ENCODE measurements at regions not wholly inside any gene's neighbourhood (a gene's known extent, or its start where the extent isn't known, plus 50 kb on each side); places are given as distances from the start of the nearest gene placed in this dataset.

DNA sequence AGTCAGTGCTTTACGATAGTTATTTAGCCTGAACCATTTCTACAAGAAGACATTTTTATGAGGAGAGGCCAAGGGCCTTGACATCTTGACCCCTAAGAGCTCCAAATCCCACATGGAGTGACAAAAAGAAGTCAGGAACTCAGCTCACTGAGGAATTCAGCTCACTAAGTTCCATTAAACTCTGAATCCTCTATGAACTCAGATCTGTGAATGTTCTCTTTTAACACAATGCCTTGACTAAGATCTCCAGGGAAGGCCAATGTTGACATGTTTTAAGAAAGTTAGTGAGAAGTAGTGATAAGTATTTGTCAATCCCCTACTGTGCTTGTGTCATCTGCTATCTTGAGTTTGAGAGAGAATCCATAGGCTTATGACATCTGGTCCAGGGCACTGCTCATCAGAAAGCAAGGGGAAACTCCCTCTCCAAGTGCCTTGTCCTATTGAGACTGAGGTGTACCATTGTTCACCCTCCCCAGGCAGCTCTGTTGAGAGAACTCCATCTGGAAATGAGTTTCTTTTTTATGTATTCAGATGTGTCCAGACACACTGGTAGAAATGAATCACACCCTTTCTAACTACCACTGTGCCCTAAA lies 68.7 kb upstream of the PCDH19 start:
- in situ Hi-C loops (cut with MboI; ENCODE audit: low sequenced_read_pairs, unreplicated experiment): no loop called here
- DNase-seq (ENCODE audit: low spot score): no peak
- TF ChIP-seq, protein P1, sequence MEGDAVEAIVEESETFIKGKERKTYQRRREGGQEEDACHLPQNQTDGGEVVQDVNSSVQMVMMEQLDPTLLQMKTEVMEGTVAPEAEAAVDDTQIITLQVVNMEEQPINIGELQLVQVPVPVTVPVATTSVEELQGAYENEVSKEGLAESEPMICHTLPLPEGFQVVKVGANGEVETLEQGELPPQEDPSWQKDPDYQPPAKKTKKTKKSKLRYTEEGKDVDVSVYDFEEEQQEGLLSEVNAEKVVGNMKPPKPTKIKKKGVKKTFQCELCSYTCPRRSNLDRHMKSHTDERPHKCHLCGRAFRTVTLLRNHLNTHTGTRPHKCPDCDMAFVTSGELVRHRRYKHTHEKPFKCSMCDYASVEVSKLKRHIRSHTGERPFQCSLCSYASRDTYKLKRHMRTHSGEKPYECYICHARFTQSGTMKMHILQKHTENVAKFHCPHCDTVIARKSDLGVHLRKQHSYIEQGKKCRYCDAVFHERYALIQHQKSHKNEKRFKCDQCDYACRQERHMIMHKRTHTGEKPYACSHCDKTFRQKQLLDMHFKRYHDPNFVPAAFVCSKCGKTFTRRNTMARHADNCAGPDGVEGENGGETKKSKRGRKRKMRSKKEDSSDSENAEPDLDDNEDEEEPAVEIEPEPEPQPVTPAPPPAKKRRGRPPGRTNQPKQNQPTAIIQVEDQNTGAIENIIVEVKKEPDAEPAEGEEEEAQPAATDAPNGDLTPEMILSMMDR (IDR thresholded peaks at IDR 0.05; ENCODE audit: borderline replicate concordance, control extremely low read depth, extremely low read depth, insufficient read depth, missing control alignments): no peak

DNA sequence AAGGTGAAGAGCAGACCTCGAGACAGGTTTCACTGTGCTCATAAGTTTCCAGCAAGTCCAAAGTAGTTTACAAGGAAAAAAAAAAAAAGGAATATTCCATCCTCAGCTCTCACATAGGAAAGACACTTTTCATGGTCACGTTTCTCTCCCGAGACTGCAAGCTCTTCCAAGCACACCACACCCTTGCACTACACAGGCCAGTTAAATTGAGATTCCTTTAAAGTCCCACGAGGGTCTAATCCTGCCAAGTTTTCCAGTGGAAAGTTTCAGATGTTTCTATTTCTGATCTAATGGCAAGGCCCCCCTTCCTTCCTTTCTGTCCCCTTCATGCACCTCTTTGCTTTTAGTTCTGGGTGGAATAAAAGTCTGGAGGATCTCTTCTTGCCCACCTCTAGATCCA lies 67.9 kb upstream of the PCDH19 start:
- in situ Hi-C loops (cut with MboI; ENCODE audit: low sequenced_read_pairs, unreplicated experiment): no loop called here
- TF ChIP-seq, protein P1 (IDR thresholded peaks at IDR 0.05; ENCODE audit: borderline replicate concordance, control extremely low read depth, extremely low read depth, insufficient read depth, missing control alignments): no peak
- no peak for DNase-seq (ENCODE audit: low spot score)

DNA sequence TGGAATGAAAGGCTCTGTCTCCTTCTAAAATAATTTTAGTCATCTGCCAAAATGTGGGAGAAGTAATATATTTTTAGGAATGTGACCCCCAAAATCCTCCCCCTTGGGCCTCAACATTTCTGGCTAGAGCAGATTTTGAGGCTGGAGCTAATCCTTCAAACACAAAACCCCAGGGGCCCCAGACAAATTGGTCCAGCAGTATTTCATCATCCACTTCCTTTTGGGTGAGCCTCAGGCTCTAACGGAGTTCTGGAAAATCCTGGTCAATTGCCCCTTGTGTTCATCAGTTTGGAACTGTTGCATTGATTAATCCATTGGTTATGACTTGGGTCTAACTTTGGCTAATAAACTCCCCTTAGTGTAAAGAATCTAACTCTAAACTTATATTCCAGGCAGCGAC lies 67.4 kb upstream of the PCDH19 start:
- TF ChIP-seq, protein P1 (IDR thresholded peaks at IDR 0.05; ENCODE audit: borderline replicate concordance, control extremely low read depth, extremely low read depth, insufficient read depth, missing control alignments): no peak
- DNase-seq (ENCODE audit: low spot score): no peak
- in situ Hi-C loops (cut with MboI; ENCODE audit: low sequenced_read_pairs, unreplicated experiment): no loop called here
